HCT116 (cell line): ENCODE measurements at regions not wholly inside any gene's neighbourhood (a gene's known extent, or its start where the extent isn't known, plus 50 kb on each side); places are given as distances from the start of the nearest gene placed in this dataset.

Experiments used
- ELF1 ChIP-seq: IDR thresholded peaks from 2 replicates; pipeline ENCODE4 v1.6.1; 2012; ENCODE audit warnings: low read depth, borderline replicate concordance
- EZH2 ChIP-seq: fragments of 200-600 bp; sonication (generic); IDR thresholded peaks from 2 replicates; pipeline ENCODE4 v1.6.1; 2017; ENCODE audit warnings: antibody characterized with exemption, mixed run types
- EZH2phosphoT487 ChIP-seq: fragments of 200-600 bp; IDR thresholded peaks from 2 replicates; pipeline ENCODE4 v1.6.1; 2018; ENCODE audit warnings: antibody characterized with exemption, borderline replicate concordance
- MAX ChIP-seq: IDR thresholded peaks from 2 replicates; pipeline ENCODE4 v1.6.1; 2012
- POLR2A ChIP-seq: IDR thresholded peaks from 2 replicates; pipeline ENCODE4 v1.7.0; 2011; ENCODE audit warnings: borderline replicate concordance; ENCODE audit not compliant: insufficient read depth, insufficient read length; ENCODE audit errors: extremely low read depth
- POLR2AphosphoS5 ChIP-seq: IDR thresholded peaks from 2 replicates; pipeline ENCODE4 v1.6.1; 2011; ENCODE audit warnings: mild to moderate bottlenecking, low read depth, low read length, moderate library complexity
- TF ChIP-seq, protein P1 (sequence below), 3 experiments: fragments of 200-600 bp in 1 of 3; sonication (generic) in 1 of 3; IDR thresholded peaks in 2 of 3; conservative IDR thresholded peaks in 1 of 3; 2 replicates each; pipeline ENCODE4 v1.5.1; 2012 to 2017; ENCODE audit warnings: low read depth in 2 of 3, low read length in 2 of 3, antibody characterized with exemption in 1 of 3, borderline replicate concordance in 1 of 3, control low read depth in 1 of 3, mild to moderate bottlenecking in 1 of 3, mixed read lengths in 1 of 3, mixed run types in 1 of 3, moderate library complexity in 1 of 3; ENCODE audit not compliant: insufficient read depth in 1 of 3
- TF ChIP-seq, protein P2 (sequence below): IDR thresholded peaks from 2 replicates; pipeline ENCODE4 v1.6.1; 2012

- TF ChIP-seq, protein P1, sequence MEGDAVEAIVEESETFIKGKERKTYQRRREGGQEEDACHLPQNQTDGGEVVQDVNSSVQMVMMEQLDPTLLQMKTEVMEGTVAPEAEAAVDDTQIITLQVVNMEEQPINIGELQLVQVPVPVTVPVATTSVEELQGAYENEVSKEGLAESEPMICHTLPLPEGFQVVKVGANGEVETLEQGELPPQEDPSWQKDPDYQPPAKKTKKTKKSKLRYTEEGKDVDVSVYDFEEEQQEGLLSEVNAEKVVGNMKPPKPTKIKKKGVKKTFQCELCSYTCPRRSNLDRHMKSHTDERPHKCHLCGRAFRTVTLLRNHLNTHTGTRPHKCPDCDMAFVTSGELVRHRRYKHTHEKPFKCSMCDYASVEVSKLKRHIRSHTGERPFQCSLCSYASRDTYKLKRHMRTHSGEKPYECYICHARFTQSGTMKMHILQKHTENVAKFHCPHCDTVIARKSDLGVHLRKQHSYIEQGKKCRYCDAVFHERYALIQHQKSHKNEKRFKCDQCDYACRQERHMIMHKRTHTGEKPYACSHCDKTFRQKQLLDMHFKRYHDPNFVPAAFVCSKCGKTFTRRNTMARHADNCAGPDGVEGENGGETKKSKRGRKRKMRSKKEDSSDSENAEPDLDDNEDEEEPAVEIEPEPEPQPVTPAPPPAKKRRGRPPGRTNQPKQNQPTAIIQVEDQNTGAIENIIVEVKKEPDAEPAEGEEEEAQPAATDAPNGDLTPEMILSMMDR (IDR thresholded peaks at IDR 0.05 in 2 of 3, conservative IDR thresholded peaks at IDR 0.05 in 1 of 3; ENCODE audit: borderline replicate concordance in 1 of 3, insufficient read depth in 1 of 3, low read depth in 2 of 3, low read length in 2 of 3), result no peak
- no peak for TF ChIP-seq EZH2
- TF ChIP-seq EZH2phosphoT487, result no peak
- TF ChIP-seq MAX, result no peak
- TF ChIP-seq POLR2AphosphoS5, result no peak
- no peak for TF ChIP-seq POLR2A
- TF ChIP-seq ELF1, result no peak
- TF ChIP-seq, protein P2, sequence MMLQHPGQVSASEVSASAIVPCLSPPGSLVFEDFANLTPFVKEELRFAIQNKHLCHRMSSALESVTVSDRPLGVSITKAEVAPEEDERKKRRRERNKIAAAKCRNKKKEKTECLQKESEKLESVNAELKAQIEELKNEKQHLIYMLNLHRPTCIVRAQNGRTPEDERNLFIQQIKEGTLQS, result no peak
Observed at GRCh38 chr21:27734146-27734545, 767.3 kb upstream of the ADAMTS5 start.
